ENCODE measurements at regions not wholly inside any gene's neighbourhood (a gene's known extent, or its start where the extent isn't known, plus 50 kb on each side); places are given as distances from the start of the nearest gene placed in this dataset.

DNA sequence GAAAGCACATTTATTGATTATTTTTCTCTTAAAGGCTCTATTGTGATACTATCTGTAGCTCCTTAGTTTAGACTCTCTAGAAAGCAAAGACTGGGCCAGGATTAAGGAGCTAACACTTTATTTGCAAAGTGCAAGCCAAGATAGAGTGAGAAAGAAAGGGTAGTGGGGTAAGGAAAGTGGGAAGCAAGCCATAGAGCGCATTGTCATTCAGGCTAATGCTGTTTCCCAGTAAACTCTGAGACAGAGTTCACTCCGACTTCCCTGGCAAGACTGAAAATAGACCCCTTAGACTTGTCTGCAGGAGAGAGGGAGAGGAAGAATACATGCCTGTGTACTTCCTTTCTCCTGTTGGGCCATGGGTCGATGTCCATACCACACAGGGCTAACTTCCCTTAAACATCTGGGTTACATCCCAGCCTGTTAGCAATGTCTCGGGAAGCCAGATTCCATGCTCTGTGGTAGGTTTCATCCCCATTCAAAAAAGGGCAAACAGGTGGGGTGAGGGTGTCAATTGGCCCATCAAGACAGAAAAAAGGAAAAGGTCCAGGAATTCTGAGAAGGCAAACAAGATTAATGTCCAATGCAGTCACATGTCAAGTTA lies 875.8 kb upstream of the CELF2 start:
- TF ChIP-seq, protein P1, sequence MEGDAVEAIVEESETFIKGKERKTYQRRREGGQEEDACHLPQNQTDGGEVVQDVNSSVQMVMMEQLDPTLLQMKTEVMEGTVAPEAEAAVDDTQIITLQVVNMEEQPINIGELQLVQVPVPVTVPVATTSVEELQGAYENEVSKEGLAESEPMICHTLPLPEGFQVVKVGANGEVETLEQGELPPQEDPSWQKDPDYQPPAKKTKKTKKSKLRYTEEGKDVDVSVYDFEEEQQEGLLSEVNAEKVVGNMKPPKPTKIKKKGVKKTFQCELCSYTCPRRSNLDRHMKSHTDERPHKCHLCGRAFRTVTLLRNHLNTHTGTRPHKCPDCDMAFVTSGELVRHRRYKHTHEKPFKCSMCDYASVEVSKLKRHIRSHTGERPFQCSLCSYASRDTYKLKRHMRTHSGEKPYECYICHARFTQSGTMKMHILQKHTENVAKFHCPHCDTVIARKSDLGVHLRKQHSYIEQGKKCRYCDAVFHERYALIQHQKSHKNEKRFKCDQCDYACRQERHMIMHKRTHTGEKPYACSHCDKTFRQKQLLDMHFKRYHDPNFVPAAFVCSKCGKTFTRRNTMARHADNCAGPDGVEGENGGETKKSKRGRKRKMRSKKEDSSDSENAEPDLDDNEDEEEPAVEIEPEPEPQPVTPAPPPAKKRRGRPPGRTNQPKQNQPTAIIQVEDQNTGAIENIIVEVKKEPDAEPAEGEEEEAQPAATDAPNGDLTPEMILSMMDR (IDR thresholded peaks at IDR 0.05), result no peak
- ATAC-seq (ENCODE audit: low FRiP score), result no peak
- DNase-seq (ENCODE audit: low spot score), result no peak

DNA sequence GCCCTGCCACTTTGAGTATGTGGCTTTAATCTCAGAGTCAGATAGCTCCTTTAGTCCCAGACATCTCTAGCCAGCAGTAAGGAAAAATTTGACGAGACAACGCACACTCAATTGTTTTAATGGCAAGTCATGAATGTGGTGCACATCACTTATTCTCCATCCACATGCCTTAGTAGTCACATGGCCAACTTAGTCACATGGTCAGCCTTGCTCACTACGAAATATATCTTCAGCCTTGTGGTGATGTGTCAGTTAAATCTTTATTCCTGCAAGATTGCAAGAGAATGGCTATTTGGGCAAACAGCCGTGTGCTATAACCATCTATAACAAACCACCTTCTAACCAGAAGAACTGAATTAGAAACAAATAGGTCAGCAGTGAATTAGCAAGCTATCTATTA lies 871.1 kb upstream of the CELF2 start:
- DNase-seq (ENCODE audit: low spot score) (no peak), ATAC-seq (ENCODE audit: low FRiP score) (no peak)
- TF ChIP-seq, protein P1 (IDR thresholded peaks at IDR 0.05), result no peak

DNA sequence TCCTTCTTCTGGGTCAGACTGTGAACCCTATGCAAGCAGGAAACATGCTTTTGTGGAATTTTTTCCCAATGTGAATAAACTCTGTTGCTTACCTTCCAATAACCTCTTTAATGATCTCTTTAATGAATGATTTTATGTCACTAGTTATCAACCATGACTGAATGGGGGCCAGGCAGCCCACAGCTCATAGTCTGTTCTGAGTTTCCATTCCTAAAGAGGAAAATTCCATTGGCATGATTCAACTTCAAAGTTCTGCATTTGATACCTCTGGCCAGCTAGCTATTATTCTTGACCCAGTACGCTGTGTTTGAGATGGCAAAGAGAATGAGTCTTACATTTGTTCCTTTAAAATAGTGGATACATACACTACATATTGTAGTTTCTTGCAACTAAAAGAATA lies 867.8 kb upstream of the CELF2 start:
- TF ChIP-seq, protein P1 (IDR thresholded peaks at IDR 0.05), result no peak
- DNase-seq (ENCODE audit: low spot score) (no peak), ATAC-seq (ENCODE audit: low FRiP score) (no peak)

DNA sequence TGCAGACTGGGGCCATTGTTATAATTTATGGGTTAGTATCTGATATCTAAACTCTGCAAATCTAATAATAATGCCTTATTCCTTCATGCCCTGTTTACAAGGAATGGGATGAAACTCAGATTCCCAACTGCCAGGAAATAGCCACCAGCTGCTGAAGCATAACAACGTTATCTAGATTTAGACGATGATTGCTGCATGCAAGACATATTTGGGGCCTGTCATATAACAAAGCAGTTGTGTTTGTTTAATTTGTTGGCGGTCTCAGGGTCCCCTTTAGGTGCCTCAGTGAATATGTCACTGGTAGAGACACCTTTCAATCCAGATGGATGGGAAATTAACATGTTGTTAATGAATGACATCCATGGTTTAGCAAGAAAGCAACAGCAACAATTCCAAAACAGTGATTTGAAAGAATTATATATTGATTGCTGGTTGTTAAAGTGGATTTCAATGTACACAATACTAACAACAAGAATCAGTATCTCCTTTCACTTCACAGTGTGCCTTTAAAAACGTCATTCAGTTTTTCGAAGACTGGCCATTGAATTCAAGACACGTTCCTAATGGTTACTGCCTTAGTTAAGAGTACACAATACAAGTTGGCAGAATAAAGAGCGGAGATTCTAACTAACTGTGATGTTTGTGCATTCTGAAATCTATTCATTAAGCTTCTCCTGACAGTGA lies 860.6 kb upstream of the CELF2 start:
- TF ChIP-seq, protein P1 (IDR thresholded peaks at IDR 0.05), result no peak
- DNase-seq (ENCODE audit: low spot score), result no peak
- no peak for ATAC-seq (ENCODE audit: low FRiP score)

DNA sequence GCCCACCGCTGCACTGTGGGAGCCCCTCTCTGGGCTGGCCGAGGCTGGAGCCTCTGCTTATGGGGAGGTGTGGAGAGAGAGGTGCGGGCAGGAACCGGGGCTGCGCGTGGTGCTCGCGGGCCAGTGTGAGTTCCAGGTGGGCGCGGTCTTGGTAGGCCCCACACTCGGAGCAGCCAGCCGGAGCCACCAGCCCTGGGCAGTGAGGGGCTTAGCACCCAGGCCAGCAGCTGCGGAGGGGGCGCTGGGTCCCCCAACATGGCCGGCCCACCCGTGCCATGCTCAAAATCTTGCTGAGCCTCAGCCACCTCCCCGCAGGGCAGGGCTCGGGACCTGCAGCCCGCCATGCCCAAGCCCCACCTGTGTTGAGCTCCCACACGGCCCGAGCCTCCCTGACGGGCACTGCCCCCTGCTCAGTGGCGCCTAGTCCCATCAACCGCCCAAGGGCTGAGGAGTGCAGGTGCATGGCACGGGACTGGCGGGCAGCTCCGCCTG lies 856.8 kb upstream of the CELF2 start:
- TF ChIP-seq, protein P1 (IDR thresholded peaks at IDR 0.05), result no peak
- ATAC-seq (ENCODE audit: low FRiP score) (no peak), DNase-seq (ENCODE audit: low spot score) (no peak)

DNA sequence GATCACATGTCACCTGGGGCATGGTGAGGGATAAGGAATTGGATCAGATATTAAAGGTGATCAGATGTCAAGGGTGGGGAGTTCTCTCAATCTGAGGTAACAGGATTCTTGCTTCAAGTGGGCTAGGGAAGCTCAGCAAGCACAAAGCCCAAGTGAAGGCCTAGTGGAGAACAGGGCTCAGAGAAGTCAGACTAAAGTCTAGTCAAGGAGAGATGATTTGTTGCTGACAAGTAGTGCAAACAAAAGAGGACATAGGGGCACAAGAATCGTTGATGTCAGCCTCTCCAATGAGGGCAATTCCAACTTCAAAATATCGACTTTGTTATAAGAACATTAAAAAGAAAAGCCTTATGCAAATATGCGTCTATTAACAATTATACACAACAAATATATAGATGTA lies 852.8 kb upstream of the CELF2 start:
- TF ChIP-seq, protein P1 (IDR thresholded peaks at IDR 0.05), result no peak
- ATAC-seq (ENCODE audit: low FRiP score) (no peak), DNase-seq (ENCODE audit: low spot score) (no peak)

DNA sequence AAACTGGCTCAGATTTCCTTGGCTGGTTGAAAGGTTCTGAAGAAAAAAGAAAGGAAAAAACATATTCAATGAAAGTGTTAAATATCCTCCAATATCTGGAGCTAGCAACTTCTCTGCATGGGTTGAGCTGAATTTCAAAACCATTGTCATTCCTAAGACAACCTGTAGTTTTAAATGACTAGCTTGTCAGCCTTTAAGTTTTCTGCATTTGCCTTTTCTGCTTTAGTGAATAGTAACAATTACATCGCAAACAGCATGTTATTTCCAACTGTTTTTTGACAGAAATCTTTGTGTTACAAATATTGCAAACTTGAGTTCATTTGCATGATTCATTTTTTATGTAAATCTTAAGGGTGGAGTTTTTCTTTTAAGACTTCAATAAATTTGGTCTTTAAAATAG lies 852.3 kb upstream of the CELF2 start:
- no peak for DNase-seq (ENCODE audit: low spot score)
- no peak for ATAC-seq (ENCODE audit: low FRiP score)
- TF ChIP-seq, protein P1 (IDR thresholded peaks at IDR 0.05), result no peak
